Esophagus squamous epithelium (tissue), 5 donors: ENCODE measurements at regions not wholly inside any gene's neighbourhood (a gene's known extent, or its start where the extent isn't known, plus 50 kb on each side); places are given as distances from the start of the nearest gene placed in this dataset.

ENCODE experiments used
- DNase-seq: peaks from one replicate; lab custom pipeline; 2025; lab: John Stamatoyannopoulos, UW
- H3K27ac ChIP-seq, 4 donors: fragments of 200-600 bp; sonication (generic); one replicate each; pipeline ENCODE4 v1.5.1; 2016 to 2019; ENCODE audit warnings: mild to moderate bottlenecking in 1 of 4
- H3K27me3 ChIP-seq, 4 donors: fragments of 200-600 bp; sonication (generic); 1 replicate in 3 of 4; 2 replicates in 1 of 4; pipeline versions ENCODE4 v1.5.1 to v1.6.0; 2017 to 2021; ENCODE audit warnings: antibody characterized with exemption in 1 of 4
- H3K36me3 ChIP-seq, 3 donors: fragments of 200-600 bp; sonication (generic); one replicate each; pipeline ENCODE4 v1.5.1; 2016 to 2019
- H3K4me1 ChIP-seq, 3 donors: fragments of 200-600 bp; sonication (generic); one replicate each; pipeline ENCODE4 v1.5.1; 2017 to 2019
- H3K4me3 ChIP-seq, 4 donors: fragments of 200-600 bp; sonication (generic); 1 replicate in 3 of 4; 2 replicates in 1 of 4; pipeline ENCODE4 v1.5.1; 2016 to 2019; ENCODE audit warnings: mild to moderate bottlenecking in 2 of 4, moderate library complexity in 1 of 4
- H3K9me3 ChIP-seq, 3 donors: fragments of 200-600 bp; sonication (generic); one replicate each; pipeline ENCODE4 v1.5.1; 2016 to 2019
- CTCF ChIP-seq, 6 experiments: fragments of 450-650 bp in 4 of 6; fragments of 200-600 bp in 2 of 6; sonication (generic) in 2 of 6; IDR thresholded peaks; one replicate each; pipeline ENCODE4 v1.5.1; 2016 to 2019; ENCODE audit warnings: antibody characterized with exemption in 6 of 6, mild to moderate bottlenecking in 4 of 6, moderate library complexity in 4 of 6
- POLR2A ChIP-seq, 4 donors: fragments of 450-650 bp; IDR thresholded peaks; one replicate each; pipeline ENCODE4 v1.6.1; 2017; ENCODE audit warnings: antibody characterized with exemption in 4 of 4, mild to moderate bottlenecking in 4 of 4, moderate library complexity in 3 of 4
- WGBS, 2 donors: methylation state at CpG; one replicate each; pipeline ENCODE4 v1.1.5; 2018; 5-methylcytosine and 5-hydroxymethylcytosine counted together
- intact Hi-C: fragments of 100-400 bp; cut with DNase I; formaldehyde crosslinking; loops from one replicate; pipeline ENCODE4 v1.15.0; 2022
- donor health status: DM: yes; HTN: yes; CAD: no.

GRCh38 chrX:20606831-20607230 lies 340.1 kb upstream of the RPS6KA3 start:
- H3K27ac ChIP-seq: no peak overlapping the region
- no peak overlapping the region for H3K4me3 ChIP-seq
- intact Hi-C loops: no loop called here
- 70 to 71% methylated on average over 3 to 4 of the region's 4 CpGs for WGBS, 2 donors
- no peaks in the 10 kb centered on the region for H3K9me3 ChIP-seq
- TF ChIP-seq POLR2A (IDR thresholded peaks at IDR 0.05) (no peak), CTCF (IDR thresholded peaks at IDR 0.05) (no peak)
- H3K27me3 ChIP-seq: no peaks in the 10 kb centered on the region
- H3K4me1 ChIP-seq: no peaks in the 10 kb centered on the region
- DNase-seq: no peak
- H3K36me3 ChIP-seq: no peaks in the 10 kb centered on the region

DNA sequence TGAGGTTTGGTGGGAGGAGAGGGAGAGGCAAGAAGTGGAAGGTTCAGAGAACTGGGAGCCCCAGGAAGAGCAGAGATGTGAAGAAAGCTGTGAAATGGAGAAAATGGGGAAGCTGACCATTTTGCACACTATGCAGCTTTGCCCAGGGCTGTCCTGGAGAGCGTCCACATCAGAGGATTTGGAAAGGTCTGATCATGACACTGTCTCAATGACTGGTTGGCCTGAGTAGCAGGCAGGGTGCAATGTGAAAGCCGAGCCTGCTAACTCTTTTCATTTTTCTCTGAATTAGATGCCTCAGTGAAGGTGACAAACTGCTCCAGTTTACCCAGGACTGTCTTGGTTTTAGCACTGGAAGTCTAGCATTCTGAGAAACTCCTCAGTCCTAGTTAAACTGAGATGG lies 330.1 kb upstream of the RPS6KA3 start:
- TF ChIP-seq CTCF (IDR thresholded peaks at IDR 0.05): no peak
- no peak overlapping the region for H3K4me3 ChIP-seq
- H3K9me3 ChIP-seq: no peaks in the 10 kb centered on the region
- WGBS, 2 donors: 40 to 53% methylated on average over 1 to 2 of the region's 2 CpGs
- no peaks in the 10 kb centered on the region for H3K27me3 ChIP-seq
- no peak for DNase-seq
- H3K4me1 ChIP-seq: no peaks in the 10 kb centered on the region
- intact Hi-C loops: no loop called here
- H3K36me3 ChIP-seq: no peaks in the 10 kb centered on the region
- H3K27ac ChIP-seq: no peak overlapping the region

GRCh38 chrX:20595928-20596575 lies 329.3 kb upstream of the RPS6KA3 start:
- no peaks in the 10 kb centered on the region for H3K27me3 ChIP-seq
- no peaks in the 10 kb centered on the region for H3K36me3 ChIP-seq
- H3K4me1 ChIP-seq: no peaks in the 10 kb centered on the region
- TF ChIP-seq POLR2A (IDR thresholded peaks at IDR 0.05): no peak
- no peak for TF ChIP-seq CTCF (IDR thresholded peaks at IDR 0.05)
- no peak overlapping the region for H3K27ac ChIP-seq
- WGBS, 2 donors: 33 to 41% methylated on average over 3 to 5 of the region's 6 CpGs
- no peak for DNase-seq
- no peak overlapping the region for H3K4me3 ChIP-seq
- H3K9me3 ChIP-seq: no peaks in the 10 kb centered on the region
- intact Hi-C loops: no loop called here

- intact Hi-C loops: no loop called here
Measured at GRCh38 chrX:20594985-20595384, 328.3 kb upstream of the RPS6KA3 start.

GRCh38 chrX:20593836-20594235 lies 327.1 kb upstream of the RPS6KA3 start:
- Histone ChIP-seq H3K27me3 (no peaks in the 10 kb centered on the region), H3K4me3 (no peak overlapping the region), H3K9me3 (no peaks in the 10 kb centered on the region), H3K27ac (no peak overlapping the region), H3K36me3 (no peaks in the 10 kb centered on the region), H3K4me1 (no peaks in the 10 kb centered on the region)
- intact Hi-C loops: no loop called here
- WGBS, 2 donors: 52 to 54% methylated on average over 2 of the region's 2 CpGs
- TF ChIP-seq POLR2A (IDR thresholded peaks at IDR 0.05) (no peak), CTCF (IDR thresholded peaks at IDR 0.05) (no peak)
- no peak for DNase-seq

More at GRCh38 chrX:20594985-20595384, 328.3 kb upstream of the RPS6KA3 start:
- Histone ChIP-seq H3K36me3 (no peaks in the 10 kb centered on the region), H3K9me3 (no peaks in the 10 kb centered on the region), H3K4me1 (no peaks in the 10 kb centered on the region), H3K27me3 (no peaks in the 10 kb centered on the region), H3K4me3 (no peak overlapping the region), H3K27ac (no peak overlapping the region)
- DNase-seq: no peak
- 39 to 70% methylated on average over 2 of the region's 2 CpGs for WGBS, 2 donors
- TF ChIP-seq POLR2A (IDR thresholded peaks at IDR 0.05) (no peak), CTCF (IDR thresholded peaks at IDR 0.05) (peak in 1 of 6 experiments; percentile 15)
